ENCODE measurements at regions not wholly inside any gene's neighbourhood (a gene's known extent, or its start where the extent isn't known, plus 50 kb on each side); places are given as distances from the start of the nearest gene placed in this dataset.

DNA sequence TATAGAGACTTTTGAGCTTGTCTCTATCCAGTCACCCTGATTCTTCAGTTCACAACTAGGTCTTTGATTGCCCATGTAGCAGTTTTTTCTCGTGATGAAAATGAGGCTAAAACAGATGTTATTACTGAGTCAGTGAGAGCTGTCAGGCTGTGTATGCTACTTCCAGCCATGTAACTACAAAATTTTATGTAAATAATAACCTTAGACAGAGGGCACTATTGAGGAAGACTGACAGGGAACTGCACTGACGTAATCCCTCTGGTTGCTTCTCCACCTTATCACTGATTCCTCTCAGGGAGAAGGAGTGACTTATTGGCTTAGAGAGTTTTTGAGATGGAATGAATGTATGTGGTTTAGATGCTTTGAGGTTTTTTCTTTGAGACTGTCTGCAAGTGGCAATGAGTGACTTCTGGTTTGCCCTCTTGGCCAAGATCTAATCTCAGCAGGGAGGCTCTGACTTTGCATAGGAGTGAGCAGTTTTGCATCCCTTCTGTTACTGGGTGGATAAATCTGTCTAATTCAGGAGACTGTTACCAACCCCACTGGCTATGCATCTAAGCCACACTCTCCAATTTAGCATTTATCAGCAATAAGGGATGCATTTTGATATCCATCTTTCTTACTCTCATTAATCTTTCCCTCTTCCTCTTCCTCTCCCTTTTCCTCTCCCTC lies 555.2 kb upstream of the FANCL start:
- Histone ChIP-seq H3K36me3 (ENCODE audit: control insufficient read depth, insufficient read depth, low read length) (no peaks in the 10 kb centered on the region), H3K4me3 (ENCODE audit: low read depth, low read length) (no peak overlapping the region), H3K27me3 (ENCODE audit: control insufficient read depth, insufficient read depth, low read length) (no peaks in the 10 kb centered on the region)
- TF ChIP-seq, protein P1, sequence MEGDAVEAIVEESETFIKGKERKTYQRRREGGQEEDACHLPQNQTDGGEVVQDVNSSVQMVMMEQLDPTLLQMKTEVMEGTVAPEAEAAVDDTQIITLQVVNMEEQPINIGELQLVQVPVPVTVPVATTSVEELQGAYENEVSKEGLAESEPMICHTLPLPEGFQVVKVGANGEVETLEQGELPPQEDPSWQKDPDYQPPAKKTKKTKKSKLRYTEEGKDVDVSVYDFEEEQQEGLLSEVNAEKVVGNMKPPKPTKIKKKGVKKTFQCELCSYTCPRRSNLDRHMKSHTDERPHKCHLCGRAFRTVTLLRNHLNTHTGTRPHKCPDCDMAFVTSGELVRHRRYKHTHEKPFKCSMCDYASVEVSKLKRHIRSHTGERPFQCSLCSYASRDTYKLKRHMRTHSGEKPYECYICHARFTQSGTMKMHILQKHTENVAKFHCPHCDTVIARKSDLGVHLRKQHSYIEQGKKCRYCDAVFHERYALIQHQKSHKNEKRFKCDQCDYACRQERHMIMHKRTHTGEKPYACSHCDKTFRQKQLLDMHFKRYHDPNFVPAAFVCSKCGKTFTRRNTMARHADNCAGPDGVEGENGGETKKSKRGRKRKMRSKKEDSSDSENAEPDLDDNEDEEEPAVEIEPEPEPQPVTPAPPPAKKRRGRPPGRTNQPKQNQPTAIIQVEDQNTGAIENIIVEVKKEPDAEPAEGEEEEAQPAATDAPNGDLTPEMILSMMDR (IDR thresholded peaks at IDR 0.05; ENCODE audit: insufficient read depth, low read length, poor library complexity, severe bottlenecking), result no peak
- no peak for DNase-seq (ENCODE audit: low read depth)

- H3K27me3 ChIP-seq (ENCODE audit: control insufficient read depth, insufficient read depth, low read length), result no peaks in the 10 kb centered on the region
These were observed 553.8 kb upstream of the FANCL start for GRCh38 chr2:58794916-58795315.

GRCh38 chr2:58794103-58794502 lies 553.0 kb upstream of the FANCL start:
- Histone ChIP-seq H3K27me3 (ENCODE audit: control insufficient read depth, insufficient read depth, low read length) (no peaks in the 10 kb centered on the region), H3K36me3 (ENCODE audit: control insufficient read depth, insufficient read depth, low read length) (no peaks in the 10 kb centered on the region), H3K4me3 (ENCODE audit: low read depth, low read length) (no peak overlapping the region)
- DNase-seq (ENCODE audit: low read depth), result no peak
- TF ChIP-seq, protein P1 (IDR thresholded peaks at IDR 0.05; ENCODE audit: insufficient read depth, low read length, poor library complexity, severe bottlenecking), result no peak

More at GRCh38 chr2:58794916-58795315, 553.8 kb upstream of the FANCL start:
- Histone ChIP-seq H3K36me3 (ENCODE audit: control insufficient read depth, insufficient read depth, low read length) (no peaks in the 10 kb centered on the region), H3K4me3 (ENCODE audit: low read depth, low read length) (no peak overlapping the region)
- DNase-seq (ENCODE audit: low read depth), result no peak
- TF ChIP-seq, protein P1 (IDR thresholded peaks at IDR 0.05; ENCODE audit: insufficient read depth, low read length, poor library complexity, severe bottlenecking), result no peak

DNA sequence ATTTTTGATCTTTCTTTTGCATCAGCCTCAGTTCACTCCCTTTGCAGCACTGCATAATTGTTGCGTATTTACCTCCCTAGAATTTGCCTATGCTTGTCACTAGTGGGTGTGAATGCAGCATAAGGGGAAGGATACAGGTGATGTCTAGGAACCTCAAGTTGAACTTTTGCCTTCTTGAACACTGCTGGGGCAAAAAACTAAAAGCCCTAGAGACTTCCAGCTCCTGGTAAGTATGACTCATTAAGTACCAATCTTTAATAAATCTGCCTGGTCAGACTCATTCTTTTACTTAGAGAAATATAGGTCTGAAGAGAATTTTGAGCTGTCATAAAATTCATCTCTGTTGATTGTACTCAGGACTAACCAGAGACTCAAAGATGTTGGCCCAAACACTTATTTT lies 547.3 kb upstream of the FANCL start:
- TF ChIP-seq, protein P1 (IDR thresholded peaks at IDR 0.05; ENCODE audit: insufficient read depth, low read length, poor library complexity, severe bottlenecking), result no peak
- no peak overlapping the region for H3K4me3 ChIP-seq (ENCODE audit: low read depth, low read length)
- no peak for DNase-seq (ENCODE audit: low read depth)
- H3K27me3 ChIP-seq (ENCODE audit: control insufficient read depth, insufficient read depth, low read length), result no peaks in the 10 kb centered on the region
- no peaks in the 10 kb centered on the region for H3K36me3 ChIP-seq (ENCODE audit: control insufficient read depth, insufficient read depth, low read length)

DNA sequence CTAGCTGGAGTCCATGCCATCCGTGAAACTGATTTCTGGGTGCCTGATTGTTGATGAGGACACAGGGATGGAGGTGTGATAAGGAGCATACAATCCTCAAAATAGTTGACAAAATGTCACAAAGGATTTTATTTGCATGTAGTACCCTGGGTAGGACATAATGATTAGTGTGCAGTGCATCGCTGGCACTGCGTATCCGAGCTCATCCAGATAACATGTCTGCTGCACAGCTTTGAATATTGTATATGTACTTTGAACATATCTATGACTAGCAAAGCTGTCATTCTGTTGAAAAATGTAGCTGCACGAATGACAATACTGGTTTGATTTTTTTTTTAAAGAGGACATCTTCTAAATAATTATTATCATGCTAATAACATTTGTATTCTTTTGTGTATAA lies 529.7 kb upstream of the FANCL start:
- no peak for DNase-seq (ENCODE audit: low read depth)
- no peaks in the 10 kb centered on the region for H3K27me3 ChIP-seq (ENCODE audit: control insufficient read depth, insufficient read depth, low read length)

More for the DNA sequence above, 529.7 kb upstream of the FANCL start:
- TF ChIP-seq, protein P1 (IDR thresholded peaks at IDR 0.05; ENCODE audit: insufficient read depth, low read length, poor library complexity, severe bottlenecking), result no peak
- Histone ChIP-seq H3K4me3 (ENCODE audit: low read depth, low read length) (no peak overlapping the region), H3K36me3 (ENCODE audit: control insufficient read depth, insufficient read depth, low read length) (no peaks in the 10 kb centered on the region)

Data from kidney epithelial cell (primary cell).